ENCODE measurements at regions not wholly inside any gene's neighbourhood (a gene's known extent, or its start where the extent isn't known, plus 50 kb on each side); places are given as distances from the start of the nearest gene placed in this dataset.

GRCh38 chr7:12783421-12784095 is 96.1 kb downstream of the ARL4A start:
- TF ChIP-seq, protein P1, sequence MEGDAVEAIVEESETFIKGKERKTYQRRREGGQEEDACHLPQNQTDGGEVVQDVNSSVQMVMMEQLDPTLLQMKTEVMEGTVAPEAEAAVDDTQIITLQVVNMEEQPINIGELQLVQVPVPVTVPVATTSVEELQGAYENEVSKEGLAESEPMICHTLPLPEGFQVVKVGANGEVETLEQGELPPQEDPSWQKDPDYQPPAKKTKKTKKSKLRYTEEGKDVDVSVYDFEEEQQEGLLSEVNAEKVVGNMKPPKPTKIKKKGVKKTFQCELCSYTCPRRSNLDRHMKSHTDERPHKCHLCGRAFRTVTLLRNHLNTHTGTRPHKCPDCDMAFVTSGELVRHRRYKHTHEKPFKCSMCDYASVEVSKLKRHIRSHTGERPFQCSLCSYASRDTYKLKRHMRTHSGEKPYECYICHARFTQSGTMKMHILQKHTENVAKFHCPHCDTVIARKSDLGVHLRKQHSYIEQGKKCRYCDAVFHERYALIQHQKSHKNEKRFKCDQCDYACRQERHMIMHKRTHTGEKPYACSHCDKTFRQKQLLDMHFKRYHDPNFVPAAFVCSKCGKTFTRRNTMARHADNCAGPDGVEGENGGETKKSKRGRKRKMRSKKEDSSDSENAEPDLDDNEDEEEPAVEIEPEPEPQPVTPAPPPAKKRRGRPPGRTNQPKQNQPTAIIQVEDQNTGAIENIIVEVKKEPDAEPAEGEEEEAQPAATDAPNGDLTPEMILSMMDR (IDR thresholded peaks at IDR 0.05): no peak
- TF ChIP-seq POLR2A (IDR thresholded peaks at IDR 0.05): no peak
